ENCODE measurements at regions not wholly inside any gene's neighbourhood (a gene's known extent, or its start where the extent isn't known, plus 50 kb on each side); places are given as distances from the start of the nearest gene placed in this dataset.

GRCh38 chr7:46819819-46820218 lies 762.1 kb downstream of the TNS3 start:
- no peak for DNase-seq
- H3K27me3 ChIP-seq (replicated peaks), result no peaks in the 10 kb centered on the region
- in situ Hi-C loops (cut with HindIII; ENCODE audit: low pct_ligation_motif_present, low sequenced_read_pairs), result no loop called here
- H3K4me3 ChIP-seq (ENCODE audit: low read depth, low read length), result no peak overlapping the region
- no peak for TF ChIP-seq CTCF (IDR thresholded peaks at IDR 0.05; ENCODE audit: low read depth, low read length, missing control alignments)
- no peak overlapping the region for H3K27ac ChIP-seq
- H3K36me3 ChIP-seq (replicated peaks), result no peaks in the 10 kb centered on the region

GRCh38 chr7:46814516-46815250 lies 767.2 kb downstream of the TNS3 start:
- TF ChIP-seq CTCF (IDR thresholded peaks at IDR 0.05; ENCODE audit: low read depth, low read length, missing control alignments), result no peak
- no peak overlapping the region for H3K27ac ChIP-seq

DNA sequence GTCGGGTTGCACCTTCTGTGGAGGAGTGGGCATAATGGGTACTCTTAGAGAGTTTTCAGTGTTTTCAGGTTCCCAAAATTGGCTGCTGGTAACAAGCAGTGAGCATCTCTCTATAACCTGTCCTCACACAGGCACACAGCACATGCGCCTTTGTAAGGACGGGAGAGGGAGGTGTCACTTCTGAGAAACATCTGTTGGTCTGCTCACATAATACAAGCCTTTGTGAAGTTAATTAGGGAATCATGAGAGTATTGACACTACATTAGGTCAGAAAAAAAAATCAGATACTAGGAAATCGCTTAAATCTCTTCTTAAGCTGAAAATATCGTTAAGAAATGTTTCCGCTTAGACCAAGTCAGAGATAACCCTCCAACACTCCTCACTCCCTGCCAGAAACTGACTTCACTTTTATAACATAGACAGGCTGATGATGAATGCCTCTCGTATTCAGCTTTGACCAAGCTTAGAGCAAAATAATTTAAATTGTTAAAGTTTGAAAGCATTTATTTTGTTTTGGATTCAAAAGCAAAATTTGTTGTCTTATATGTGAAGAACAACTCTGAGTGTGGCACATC lies 769.7 kb downstream of the TNS3 start:
- Histone ChIP-seq H3K36me3 (replicated peaks) (no peaks in the 10 kb centered on the region), H3K4me3 (ENCODE audit: low read depth, low read length) (no peak overlapping the region), H3K27ac (no peak overlapping the region), H3K27me3 (replicated peaks) (no peaks in the 10 kb centered on the region)
- in situ Hi-C loops (cut with HindIII; ENCODE audit: low pct_ligation_motif_present, low sequenced_read_pairs), result no loop called here
- no peak for DNase-seq
- no peak for TF ChIP-seq CTCF (IDR thresholded peaks at IDR 0.05; ENCODE audit: low read depth, low read length, missing control alignments)

More at GRCh38 chr7:46814516-46815250, 767.2 kb downstream of the TNS3 start:
- DNase-seq, result no peak
- Histone ChIP-seq H3K36me3 (replicated peaks) (no peaks in the 10 kb centered on the region), H3K4me3 (ENCODE audit: low read depth, low read length) (no peak overlapping the region), H3K27me3 (replicated peaks) (no peaks in the 10 kb centered on the region)
- in situ Hi-C loops (cut with HindIII; ENCODE audit: low pct_ligation_motif_present, low sequenced_read_pairs), result no loop called here

DNA sequence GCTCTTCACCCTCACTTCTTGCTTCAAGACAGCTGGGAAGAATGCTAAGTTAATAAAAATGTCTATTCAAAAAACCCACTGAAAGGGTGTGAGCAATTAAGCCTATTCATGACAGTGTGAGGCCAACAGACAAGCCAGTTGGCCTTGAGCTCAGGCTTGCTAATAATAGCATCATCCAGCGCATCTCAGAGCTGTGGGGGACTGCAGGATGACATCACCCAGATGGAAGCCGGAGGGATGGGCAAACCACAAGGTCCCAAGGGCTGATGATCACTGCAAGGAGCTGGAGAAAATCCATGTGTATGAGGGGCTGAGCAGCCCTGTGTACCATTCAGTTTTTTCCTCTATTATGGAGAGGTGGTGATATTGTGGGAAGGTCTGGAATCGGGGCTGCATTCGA lies 770.4 kb downstream of the TNS3 start:
- TF ChIP-seq CTCF (IDR thresholded peaks at IDR 0.05; ENCODE audit: low read depth, low read length, missing control alignments), result no peak
- H3K27ac ChIP-seq, result no peak overlapping the region
- peak; percentile 91 for DNase-seq

DNA sequence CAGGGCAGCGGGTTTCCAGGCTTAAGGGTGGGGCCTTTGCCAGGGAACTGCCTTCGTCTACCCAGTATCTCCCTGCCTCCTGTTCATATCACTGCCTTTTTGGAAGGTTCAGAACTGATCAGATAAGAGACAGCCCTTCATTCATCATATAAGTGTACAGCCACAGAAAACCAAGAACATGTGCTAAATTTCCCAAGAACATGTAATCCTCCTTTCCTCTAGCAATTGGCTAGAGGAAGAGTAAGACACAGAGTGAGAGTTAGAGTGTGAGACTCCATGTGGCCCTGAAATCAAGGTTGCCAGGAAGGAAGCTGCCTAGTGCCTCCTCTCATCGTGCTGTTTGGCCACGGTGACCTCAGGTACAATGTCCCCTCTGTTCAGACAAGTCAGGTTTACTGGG lies 770.9 kb downstream of the TNS3 start:
- in situ Hi-C loops (cut with HindIII; ENCODE audit: low pct_ligation_motif_present, low sequenced_read_pairs), result no loop called here
- Histone ChIP-seq H3K4me3 (ENCODE audit: low read depth, low read length) (no peak overlapping the region), H3K27me3 (replicated peaks) (no peaks in the 10 kb centered on the region), H3K36me3 (replicated peaks) (no peaks in the 10 kb centered on the region), H3K27ac (peak overlapping the region; percentile 9)
- DNase-seq, result no peak
- TF ChIP-seq CTCF (IDR thresholded peaks at IDR 0.05; ENCODE audit: low read depth, low read length, missing control alignments), result no peak

More for the DNA sequence above, 770.4 kb downstream of the TNS3 start:
- no peaks in the 10 kb centered on the region for H3K27me3 ChIP-seq (replicated peaks)
- H3K36me3 ChIP-seq (replicated peaks), result no peaks in the 10 kb centered on the region
- in situ Hi-C loops (cut with HindIII; ENCODE audit: low pct_ligation_motif_present, low sequenced_read_pairs), result no loop called here
- no peak overlapping the region for H3K4me3 ChIP-seq (ENCODE audit: low read depth, low read length)

All from brain microvascular endothelial cell (primary cell).